ENCODE measurements at regions not wholly inside any gene's neighbourhood (a gene's known extent, or its start where the extent isn't known, plus 50 kb on each side); places are given as distances from the start of the nearest gene placed in this dataset.

- DNase-seq (ENCODE audit: extremely low read depth in 1 of 2, low read depth in 1 of 2) = no peak
These were observed 249.0 kb downstream of the CRPPA start for GRCh38 chr7:16172366-16172765.

DNA sequence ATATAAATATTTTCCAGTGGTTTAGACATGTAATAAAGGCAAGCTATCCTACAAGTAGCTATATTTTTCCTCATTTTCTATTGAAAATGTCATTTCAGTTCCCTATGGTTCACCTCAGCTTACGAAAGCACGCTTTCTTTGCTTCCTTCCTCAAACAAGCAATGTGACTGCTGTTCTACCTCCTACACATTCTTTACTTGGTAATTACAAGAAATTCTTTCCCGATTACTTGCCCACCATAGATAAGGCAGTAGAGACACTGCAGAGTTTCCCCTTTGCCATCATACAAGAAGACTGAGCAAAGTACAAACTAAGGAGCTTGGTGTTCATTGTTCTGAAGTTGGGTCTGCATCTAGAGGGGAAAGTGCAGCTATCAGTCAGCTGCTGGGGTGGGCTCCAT, 249.4 kb downstream of the CRPPA start:
- DNase-seq (ENCODE audit: extremely low read depth in 1 of 2, low read depth in 1 of 2) = no peak

DNA sequence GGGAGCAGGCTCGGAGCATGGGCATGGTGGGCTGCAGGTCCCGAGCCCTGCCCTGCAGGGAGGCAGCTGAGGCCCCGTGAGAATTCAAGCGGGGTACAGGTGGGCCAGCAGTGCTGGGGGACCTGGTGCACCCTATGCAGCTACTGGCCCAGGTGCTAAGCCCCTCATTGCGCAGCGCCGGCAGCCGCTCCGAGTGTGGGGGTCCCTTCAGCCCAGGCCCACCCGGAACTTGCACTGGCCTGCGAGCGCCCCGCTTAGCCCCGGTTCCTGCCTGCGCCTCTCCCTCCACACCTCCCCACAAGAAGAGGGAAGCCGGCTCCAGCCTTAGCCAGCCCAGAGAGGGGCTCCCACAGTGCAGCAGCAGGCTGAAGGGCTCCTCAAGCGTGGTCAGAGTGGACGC, 250.7 kb downstream of the CRPPA start:
- DNase-seq (ENCODE audit: extremely low read depth in 1 of 2, low read depth in 1 of 2) = no peak

DNA sequence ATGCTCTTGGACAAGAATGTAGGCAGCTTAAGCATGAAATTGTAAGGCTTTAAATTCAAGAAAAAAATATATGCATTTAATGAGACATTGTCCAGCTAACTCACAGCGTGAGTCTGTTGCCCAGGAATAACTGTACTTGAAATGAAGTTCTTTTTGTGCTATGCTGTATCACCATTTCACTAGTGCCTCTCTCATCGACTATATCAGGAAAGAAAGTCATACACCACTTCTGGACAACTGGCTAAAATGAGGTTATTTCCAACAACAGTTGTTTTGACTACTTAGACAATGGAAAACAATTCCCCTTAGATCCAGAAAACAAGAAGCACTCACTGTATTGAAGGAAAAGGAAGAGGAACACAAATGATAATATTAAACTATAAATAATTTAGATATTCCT, 251.8 kb downstream of the CRPPA start:
- no peak for DNase-seq (ENCODE audit: extremely low read depth in 1 of 2, low read depth in 1 of 2)

DNA sequence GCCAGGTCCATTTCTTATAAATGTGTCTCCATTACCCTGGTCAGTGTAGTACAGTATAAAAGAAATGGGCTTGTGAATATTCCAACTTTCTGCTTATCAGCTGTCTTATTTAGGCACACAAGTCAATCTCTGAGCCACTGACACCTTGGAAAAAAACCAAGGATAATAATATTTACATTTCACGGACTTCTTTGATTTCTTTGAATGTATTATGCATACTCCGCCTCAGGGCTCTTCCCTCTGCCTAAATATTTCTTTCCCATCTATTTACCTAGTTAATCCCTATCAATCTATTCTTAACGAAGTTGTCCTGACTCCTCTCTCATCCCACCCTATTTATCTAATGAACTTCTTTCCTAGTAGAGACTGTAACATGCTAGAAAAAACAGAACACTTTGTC, 253.8 kb downstream of the CRPPA start:
- no peak for DNase-seq (ENCODE audit: extremely low read depth in 1 of 2, low read depth in 1 of 2)

DNA sequence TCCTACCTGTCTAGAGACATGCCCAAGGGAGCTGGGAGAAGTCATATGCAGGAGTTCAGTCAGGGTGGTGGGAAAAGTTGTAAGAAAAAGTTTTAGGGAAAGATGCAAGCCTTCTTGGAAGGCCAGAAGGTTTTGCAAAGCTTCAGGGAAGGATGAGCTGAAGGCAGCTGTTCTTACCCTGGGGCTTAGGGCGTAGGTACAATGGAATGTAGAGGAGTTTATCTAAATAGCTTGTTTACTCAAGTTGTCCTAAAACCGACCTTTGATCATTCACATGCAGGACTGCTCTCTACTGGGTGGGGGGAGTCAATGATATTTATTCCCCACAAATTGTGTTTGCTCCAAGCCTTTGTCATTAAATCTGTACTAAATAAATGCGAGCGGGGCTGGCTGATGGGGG, 277.0 kb downstream of the CRPPA start:
- DNase-seq (ENCODE audit: extremely low read depth in 1 of 2, low read depth in 1 of 2) = no peak

DNA sequence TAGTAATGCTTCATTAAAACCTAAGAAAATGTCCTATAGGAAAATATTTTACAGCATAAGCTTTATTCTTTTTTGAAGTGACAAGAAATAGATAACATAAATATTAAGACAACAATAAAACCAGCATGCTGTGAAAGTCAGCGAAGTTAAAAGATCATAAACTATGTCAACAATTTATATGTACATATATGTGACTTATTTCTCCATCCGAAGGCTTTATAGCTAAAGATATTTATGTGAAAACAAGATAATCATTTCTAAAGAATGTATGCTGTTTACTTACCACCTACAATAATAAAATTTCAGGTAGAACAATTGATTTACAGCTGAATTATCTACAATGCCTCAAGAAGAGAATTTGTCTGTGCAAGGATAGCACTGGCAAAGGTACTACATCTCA, 283.4 kb downstream of the CRPPA start:
- no peak for DNase-seq (ENCODE audit: extremely low read depth in 1 of 2, low read depth in 1 of 2)

- DNase-seq (ENCODE audit: extremely low read depth in 1 of 2, low read depth in 1 of 2) = no peak
These were observed 284.4 kb downstream of the CRPPA start for GRCh38 chr7:16136896-16137295.

- DNase-seq (ENCODE audit: extremely low read depth in 1 of 2, low read depth in 1 of 2) = no peak
These were observed 285.7 kb downstream of the CRPPA start for GRCh38 chr7:16135658-16136057.

- no peak for DNase-seq (ENCODE audit: extremely low read depth in 1 of 2, low read depth in 1 of 2)
These were observed 290.9 kb downstream of the CRPPA start for GRCh38 chr7:16130111-16131110.

DNA sequence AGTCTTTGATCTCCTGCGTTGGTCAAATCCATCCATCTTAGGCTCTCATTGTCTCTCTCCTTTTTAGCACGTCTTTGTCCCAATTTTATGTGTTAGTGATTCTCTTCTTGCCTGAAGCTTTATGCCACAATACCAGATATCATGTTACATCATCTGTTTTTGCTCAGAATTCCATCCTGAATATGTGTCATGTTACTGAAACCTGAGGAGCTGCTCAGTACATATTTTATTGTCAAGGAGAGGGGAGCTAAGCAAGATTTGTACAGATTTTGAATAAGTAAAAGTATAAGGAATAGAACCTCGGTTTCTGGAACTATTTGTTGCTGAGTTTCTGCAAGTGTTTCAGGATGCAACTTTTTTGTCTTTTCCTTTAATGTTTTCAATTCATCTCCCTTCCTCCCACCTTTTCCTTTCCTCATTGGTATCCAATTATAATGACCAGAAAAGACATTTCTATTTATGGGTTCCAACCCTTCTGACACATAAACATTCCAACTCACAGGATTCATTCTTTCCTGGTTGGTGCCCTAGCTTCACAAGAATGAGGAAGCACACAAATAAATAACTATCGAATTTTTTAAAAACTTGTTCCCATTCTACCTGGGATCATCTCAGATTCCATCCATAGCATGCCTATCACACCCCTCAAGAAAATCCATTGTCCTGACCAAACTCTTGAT, 291.8 kb downstream of the CRPPA start:
- no peak for DNase-seq (ENCODE audit: extremely low read depth in 1 of 2, low read depth in 1 of 2)

- DNase-seq (ENCODE audit: extremely low read depth in 1 of 2, low read depth in 1 of 2) = no peak
These were observed 298.1 kb downstream of the CRPPA start for GRCh38 chr7:16123117-16123770.

- no peak for DNase-seq (ENCODE audit: extremely low read depth in 1 of 2, low read depth in 1 of 2)
These were observed 299.4 kb downstream of the CRPPA start for GRCh38 chr7:16121876-16122390.

DNA sequence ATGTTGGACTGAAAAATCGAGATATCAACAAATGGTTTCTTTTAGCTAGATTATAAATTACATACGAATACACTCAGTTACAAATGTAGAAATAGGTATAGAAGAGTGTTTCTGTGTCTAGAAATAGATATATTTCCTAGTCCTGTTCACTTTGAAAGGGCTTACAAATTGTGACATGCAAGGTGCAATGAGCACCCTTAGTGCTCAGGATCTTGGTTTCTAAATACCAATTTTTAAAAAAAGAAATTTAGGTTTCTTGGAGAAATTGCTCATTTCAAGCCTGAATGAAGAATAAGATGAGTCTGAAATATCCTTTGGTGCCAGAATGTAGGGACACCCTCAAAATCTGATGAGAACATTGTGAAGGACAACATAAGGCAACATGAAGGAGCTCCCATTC, 306.0 kb downstream of the CRPPA start:
- no peak for DNase-seq (ENCODE audit: extremely low read depth in 1 of 2, low read depth in 1 of 2)

DNA sequence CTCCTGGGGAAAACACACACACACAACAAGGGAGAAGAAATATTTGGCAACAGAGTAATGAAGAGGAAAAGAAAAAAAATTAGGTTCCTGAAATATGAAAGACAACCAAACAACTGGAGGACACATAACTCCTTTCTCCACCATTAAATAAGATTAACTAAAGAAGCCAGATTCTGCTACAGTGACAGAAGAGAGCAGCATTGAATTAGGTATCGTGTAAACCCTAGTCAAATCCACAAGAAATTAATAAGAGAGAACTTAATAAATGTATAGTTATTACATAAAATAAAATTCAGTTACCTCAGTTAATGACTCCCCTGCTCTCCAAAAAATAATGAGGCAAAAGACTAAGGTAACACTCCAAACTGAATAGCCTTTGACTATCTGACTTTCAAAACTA, 306.7 kb downstream of the CRPPA start:
- DNase-seq (ENCODE audit: extremely low read depth in 1 of 2, low read depth in 1 of 2) = no peak

DNA sequence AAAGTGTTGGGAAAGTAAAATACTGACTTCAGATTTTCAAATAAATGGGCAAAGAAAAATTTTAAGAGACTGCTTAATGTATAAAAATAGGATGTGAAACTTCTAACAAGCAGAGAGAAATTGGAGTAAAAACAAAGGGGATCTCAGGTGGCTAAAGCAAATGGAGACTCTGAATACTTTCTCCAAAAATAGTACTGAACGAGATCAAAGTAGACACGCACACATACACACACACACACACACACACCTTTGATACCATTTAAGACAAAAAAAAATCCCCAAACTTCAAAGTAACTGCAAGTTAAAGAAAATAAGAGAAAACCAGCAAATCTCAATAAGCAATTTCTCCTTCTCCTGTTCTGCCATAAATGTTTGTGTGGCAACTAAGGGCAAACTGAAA, 307.3 kb downstream of the CRPPA start:
- no peak for DNase-seq (ENCODE audit: extremely low read depth in 1 of 2, low read depth in 1 of 2)

- no peak for DNase-seq (ENCODE audit: extremely low read depth in 1 of 2, low read depth in 1 of 2)
These were observed 308.3 kb downstream of the CRPPA start for GRCh38 chr7:16113058-16113457.

DNA sequence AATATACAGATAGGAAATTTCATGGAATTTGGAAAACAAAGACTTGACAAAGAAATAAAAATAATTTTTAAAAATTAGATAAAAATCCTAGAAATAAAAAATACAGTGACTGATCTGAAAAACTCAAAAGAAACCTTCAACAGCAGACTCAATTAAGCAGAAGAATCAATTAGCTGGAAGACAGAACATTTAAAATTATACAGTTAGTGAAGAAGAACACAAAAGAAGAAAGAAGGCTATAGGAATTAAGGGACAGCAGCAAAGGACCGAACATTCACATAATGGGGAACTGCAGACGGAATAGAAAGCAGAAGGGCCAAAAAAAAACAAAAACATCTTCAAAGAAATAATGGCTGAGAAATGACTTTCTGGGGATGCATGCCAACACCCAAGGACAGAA, 314.5 kb downstream of the CRPPA start:
- no peak for DNase-seq (ENCODE audit: extremely low read depth in 1 of 2, low read depth in 1 of 2)

GRCh38 chr7:16106300-16106699, 315.0 kb downstream of the CRPPA start:
- no peak for DNase-seq (ENCODE audit: extremely low read depth in 1 of 2, low read depth in 1 of 2)

DNA sequence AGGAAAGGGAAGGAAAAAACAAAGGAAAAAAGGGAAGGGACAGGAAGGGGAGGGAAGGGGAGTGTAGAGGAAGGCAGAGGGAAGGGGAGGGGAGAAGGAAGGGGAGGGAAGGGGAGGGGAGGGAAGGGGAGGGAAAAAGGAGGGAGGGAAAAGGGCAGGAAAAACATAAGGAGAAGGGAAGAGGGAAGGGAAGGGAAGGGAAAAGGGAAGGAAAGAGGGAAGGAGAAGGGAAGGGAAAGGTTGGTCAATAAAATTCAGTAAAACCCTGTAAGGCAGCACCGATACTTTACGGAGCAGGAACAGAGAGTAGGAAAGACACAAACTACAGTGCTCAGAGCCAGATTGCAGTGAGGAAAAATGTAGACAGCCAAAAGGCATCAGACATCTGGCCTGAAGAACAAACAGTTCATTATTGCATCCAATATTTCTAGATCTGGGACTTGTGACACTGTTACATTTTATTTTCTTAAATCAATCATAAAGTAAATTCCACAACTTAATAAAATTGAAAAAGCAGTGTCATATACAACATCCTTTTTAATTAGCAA, 322.0 kb downstream of the CRPPA start:
- no peak for DNase-seq (ENCODE audit: extremely low read depth in 1 of 2, low read depth in 1 of 2)

- DNase-seq (ENCODE audit: extremely low read depth in 1 of 2, low read depth in 1 of 2) = no peak
These were observed 322.7 kb downstream of the CRPPA start for GRCh38 chr7:16098585-16099179.

Data from stimulated activated CD8-positive, alpha-beta memory T cell treated with anti-CD3 and anti-CD28 coated beads, Interleukin-7, amount 100 ng/mL, for 48 hours (primary cell).